Thymus (tissue), 11 donors: ENCODE measurements at regions not wholly inside any gene's neighbourhood (a gene's known extent, or its start where the extent isn't known, plus 50 kb on each side); places are given as distances from the start of the nearest gene placed in this dataset.
A peak's percentile ranks its signal among the peaks of the same experiment; 100 is the strongest.

Experiments
- DNase-seq, 9 donors: peaks; one replicate each; pipeline ENCODE4 v3.0.0-alpha.2; 2013; ENCODE audit warnings: low spot score in 9 of 9, low read depth in 6 of 9, missing footprints in 1 of 9
- H3K27ac ChIP-seq, 2 donors: one replicate each; pipeline ENCODE4 v1.5.1; 2013; ENCODE audit warnings: control low read depth in 1 of 2, low read depth in 1 of 2, low read length in 1 of 2, mild to moderate bottlenecking in 1 of 2, moderate library complexity in 1 of 2
- H3K27me3 ChIP-seq, 2 donors: one replicate each; pipeline ENCODE4 v1.5.1; 2013; ENCODE audit warnings: low read length in 1 of 2; ENCODE audit not compliant: control insufficient read depth in 2 of 2, insufficient read depth in 1 of 2
- H3K36me3 ChIP-seq, 2 donors: one replicate each; pipeline ENCODE4 v1.5.1; 2013; ENCODE audit warnings: low read length in 1 of 2, mild to moderate bottlenecking in 1 of 2, moderate library complexity in 1 of 2; ENCODE audit not compliant: control insufficient read depth in 2 of 2, insufficient read depth in 2 of 2
- H3K4me1 ChIP-seq, 2 donors: one replicate each; pipeline ENCODE4 v1.5.1; 2013; ENCODE audit warnings: low read length in 2 of 2; ENCODE audit not compliant: control insufficient read depth in 2 of 2, insufficient read depth in 2 of 2
- H3K4me3 ChIP-seq, 2 donors: one replicate each; pipeline ENCODE4 v1.5.1; 2013; ENCODE audit warnings: low read length in 2 of 2, control low read depth in 1 of 2, mild to moderate bottlenecking in 1 of 2
- H3K9me3 ChIP-seq, 2 donors: one replicate each; pipeline ENCODE4 v1.5.1; 2013; ENCODE audit warnings: low read length in 1 of 2, mild to moderate bottlenecking in 1 of 2; ENCODE audit not compliant: control insufficient read depth in 2 of 2, insufficient read depth in 1 of 2
- WGBS: extraction: QIAGEN DNeasy Blood & Tissue Kit; methylation state at CpG from one replicate; pipeline ENCODE4 v1.1.7; 2013; 5-methylcytosine and 5-hydroxymethylcytosine counted together
- donor health status: healthy.

DNA sequence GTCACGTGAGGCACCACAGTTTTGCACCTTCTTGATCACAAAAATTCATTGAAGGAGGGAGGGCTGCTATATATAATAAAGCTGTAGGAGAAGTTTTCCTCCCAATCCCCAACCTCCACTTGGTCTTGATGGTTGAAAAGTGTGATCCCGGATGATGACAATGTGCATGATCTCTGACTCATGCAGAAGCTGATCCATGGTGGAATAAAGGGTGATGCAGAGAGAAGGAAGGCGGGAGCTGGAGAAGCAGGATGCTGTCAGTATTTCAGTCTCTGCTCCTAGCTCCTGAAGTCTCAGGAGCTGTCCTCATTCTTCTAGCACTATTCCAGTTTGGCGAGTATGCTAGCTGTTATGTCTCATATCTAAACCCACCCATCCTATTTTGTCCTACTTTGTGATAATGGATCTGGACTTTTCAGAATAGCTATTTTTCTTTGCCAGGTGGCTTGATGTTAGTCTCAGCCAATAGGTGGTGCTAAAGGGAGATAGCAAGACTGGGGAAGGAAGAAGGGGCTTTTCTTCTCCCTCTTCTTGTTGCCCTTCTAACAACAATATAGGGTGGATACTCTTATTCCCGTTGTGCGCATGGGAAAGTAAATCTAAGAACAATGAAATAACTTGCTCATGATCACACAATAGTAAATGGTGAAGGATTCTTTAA is 65.6 kb upstream of the HTR2A start:
- Histone ChIP-seq H3K36me3 (no peaks in the 10 kb centered on the region), H3K4me3 (no peak overlapping the region), H3K27me3 (no peaks in the 10 kb centered on the region), H3K9me3 (no peaks in the 10 kb centered on the region), H3K27ac (no peak overlapping the region), H3K4me1 (no peaks in the 10 kb centered on the region)
- DNase-seq, result peak in 1 of 9 donors; percentile 2
- WGBS, result 86% methylated on average over 6 of the region's 6 CpGs

DNA sequence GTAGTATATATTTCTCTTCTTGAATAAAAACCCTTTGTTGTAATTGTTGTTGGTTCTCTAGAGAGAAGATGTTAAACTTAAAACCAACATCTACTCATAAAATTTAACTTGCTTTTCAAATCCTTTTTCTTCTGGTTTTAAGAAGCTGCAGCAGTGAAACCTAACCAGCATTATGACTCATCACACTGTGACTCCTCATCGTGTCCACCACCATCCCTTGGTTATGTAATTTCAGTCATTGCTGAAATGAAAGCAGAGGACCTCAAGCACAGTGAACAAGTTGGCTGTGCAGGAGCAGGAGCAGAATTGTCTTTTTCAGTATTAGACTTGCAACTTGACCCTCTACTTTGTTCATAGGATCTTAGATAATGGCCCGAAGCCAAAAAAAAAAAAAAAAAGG is 64.9 kb upstream of the HTR2A start:
- 58% methylated on average over 2 of the region's 2 CpGs for WGBS
- H3K4me3 ChIP-seq, result no peak overlapping the region

DNA sequence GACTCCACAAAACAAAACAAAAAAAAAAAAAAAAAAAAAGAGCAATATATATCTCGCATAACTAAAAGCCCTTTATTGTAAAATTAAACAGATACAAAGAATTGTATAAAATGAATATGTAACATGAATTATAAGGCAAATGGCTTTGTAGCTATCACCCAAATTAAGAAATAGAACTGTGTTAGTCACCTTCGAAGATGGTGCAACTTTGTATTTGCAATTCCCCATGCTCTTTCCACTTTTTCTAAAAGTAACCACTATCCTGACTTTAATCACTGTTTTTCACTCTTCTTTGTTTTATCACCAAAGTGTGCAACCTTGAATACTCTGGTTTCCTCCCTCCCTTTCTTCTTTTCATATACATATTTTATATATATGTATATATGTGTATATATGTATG is 57.1 kb upstream of the HTR2A start:
- Histone ChIP-seq H3K36me3 (no peaks in the 10 kb centered on the region), H3K4me3 (no peak overlapping the region), H3K4me1 (no peaks in the 10 kb centered on the region), H3K27ac (no peak overlapping the region), H3K27me3 (no peaks in the 10 kb centered on the region), H3K9me3 (no peaks in the 10 kb centered on the region)
- WGBS, result 98% methylated on average over 2 of the region's 2 CpGs
- no peak for DNase-seq

More for the DNA sequence above, 64.9 kb upstream of the HTR2A start:
- DNase-seq, result peak in 1 of 9 donors; percentile 9
- Histone ChIP-seq H3K4me1 (no peaks in the 10 kb centered on the region), H3K9me3 (no peaks in the 10 kb centered on the region), H3K27ac (no peak overlapping the region), H3K36me3 (no peaks in the 10 kb centered on the region), H3K27me3 (no peaks in the 10 kb centered on the region)

DNA sequence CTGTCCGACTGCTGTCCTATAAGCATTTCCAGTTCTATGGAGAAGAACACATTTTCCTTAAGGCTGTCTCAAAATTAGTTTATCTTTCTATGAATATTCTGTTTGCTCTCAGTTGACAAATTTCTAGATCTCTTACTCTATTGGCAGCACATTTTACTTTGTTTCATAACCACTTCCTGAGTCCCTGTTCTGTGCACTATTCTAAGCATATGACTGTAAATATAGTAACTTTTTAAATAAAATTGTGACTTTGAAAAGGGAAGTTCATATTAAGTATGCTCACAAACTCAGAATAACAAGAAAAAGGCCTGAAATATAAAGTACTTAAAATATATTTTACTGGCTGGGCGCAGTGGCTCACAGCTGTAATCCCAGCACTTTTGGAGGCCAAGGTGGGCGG is 56.5 kb upstream of the HTR2A start:
- H3K9me3 ChIP-seq, result no peaks in the 10 kb centered on the region
- DNase-seq, result no peak
- no peaks in the 10 kb centered on the region for H3K27me3 ChIP-seq
- H3K27ac ChIP-seq, result no peak overlapping the region
- H3K4me3 ChIP-seq, result no peak overlapping the region
- no peaks in the 10 kb centered on the region for H3K4me1 ChIP-seq
- no peaks in the 10 kb centered on the region for H3K36me3 ChIP-seq
- 54% methylated on average over 3 of the region's 3 CpGs for WGBS

DNA sequence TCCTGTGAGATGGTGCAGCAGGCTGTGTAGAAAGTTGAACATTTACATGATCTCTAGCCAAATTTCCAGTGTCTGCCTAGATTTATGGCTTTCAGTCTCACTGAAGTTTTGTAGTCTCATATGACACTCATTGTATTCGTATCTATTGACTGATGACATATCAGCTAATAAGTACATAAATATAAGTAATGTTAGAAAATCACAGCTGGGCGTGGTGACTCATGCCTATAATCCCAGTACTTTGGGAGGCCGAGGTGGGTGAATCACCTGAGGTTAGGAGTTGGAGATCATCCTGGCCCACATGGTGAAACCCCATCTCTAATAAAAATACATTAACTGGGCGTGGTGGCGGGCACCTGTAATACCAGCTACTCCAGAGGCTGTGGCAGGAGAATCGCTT is 54.7 kb upstream of the HTR2A start:
- Histone ChIP-seq H3K4me1 (no peaks in the 10 kb centered on the region), H3K9me3 (no peaks in the 10 kb centered on the region), H3K27ac (no peak overlapping the region), H3K36me3 (no peaks in the 10 kb centered on the region), H3K27me3 (no peaks in the 10 kb centered on the region), H3K4me3 (no peak overlapping the region)
- no peak for DNase-seq
- 78% methylated on average over 6 of the region's 6 CpGs for WGBS

DNA sequence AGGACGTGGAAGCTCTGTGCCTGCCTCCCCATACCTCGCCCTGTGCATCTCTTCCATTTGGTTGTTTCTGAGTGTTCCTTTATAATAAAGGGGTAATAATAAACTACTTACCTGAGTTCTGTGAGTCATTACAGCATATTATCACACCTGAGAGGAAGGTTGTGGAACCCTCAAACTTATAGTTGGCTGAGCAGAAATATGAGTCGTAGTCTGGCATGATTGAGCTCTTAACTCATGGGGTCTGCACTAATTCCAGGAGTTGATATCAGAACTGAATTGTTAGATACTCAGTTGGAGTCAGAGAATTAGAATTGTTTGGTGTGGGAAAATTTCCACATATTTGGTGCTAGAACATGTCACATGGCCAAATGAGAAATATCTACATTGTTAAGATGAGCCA is 52.4 kb upstream of the HTR2A start:
- DNase-seq, result no peak
- peaks cover 0 to 6% of the 10 kb centered on the region in 2 donors for H3K9me3 ChIP-seq
- H3K4me1 ChIP-seq, result no peaks in the 10 kb centered on the region
- H3K36me3 ChIP-seq, result no peaks in the 10 kb centered on the region
- no peak overlapping the region for H3K4me3 ChIP-seq
- WGBS, result 99% methylated on average over 3 of the region's 3 CpGs
- no peaks in the 10 kb centered on the region for H3K27me3 ChIP-seq
- no peak overlapping the region for H3K27ac ChIP-seq

DNA sequence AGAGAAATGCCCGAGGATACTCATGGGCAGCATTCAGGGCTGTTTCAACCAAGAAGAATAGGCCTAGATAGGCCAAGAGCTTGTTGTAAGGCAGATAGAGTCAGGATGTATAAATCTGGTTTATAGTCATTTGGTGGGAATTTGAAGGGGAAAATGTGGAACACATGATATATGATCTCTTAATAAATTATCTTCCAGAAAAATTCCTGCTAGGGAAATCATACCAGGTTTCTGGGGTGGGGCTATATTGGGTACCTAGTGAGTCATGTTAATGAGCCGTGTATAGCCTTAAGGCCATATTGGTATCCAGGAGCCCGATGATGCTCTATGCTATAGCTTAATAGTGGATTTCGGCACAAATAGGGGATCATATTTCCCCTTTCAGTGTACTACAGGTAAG is 51.5 kb upstream of the HTR2A start:
- Histone ChIP-seq H3K9me3 (peaks cover 0 to 6% of the 10 kb centered on the region in 2 donors), H3K4me3 (no peak overlapping the region), H3K27me3 (no peaks in the 10 kb centered on the region), H3K36me3 (no peaks in the 10 kb centered on the region), H3K4me1 (no peaks in the 10 kb centered on the region), H3K27ac (no peak overlapping the region)
- 97% methylated on average over 4 of the region's 4 CpGs for WGBS
- no peak for DNase-seq

DNA sequence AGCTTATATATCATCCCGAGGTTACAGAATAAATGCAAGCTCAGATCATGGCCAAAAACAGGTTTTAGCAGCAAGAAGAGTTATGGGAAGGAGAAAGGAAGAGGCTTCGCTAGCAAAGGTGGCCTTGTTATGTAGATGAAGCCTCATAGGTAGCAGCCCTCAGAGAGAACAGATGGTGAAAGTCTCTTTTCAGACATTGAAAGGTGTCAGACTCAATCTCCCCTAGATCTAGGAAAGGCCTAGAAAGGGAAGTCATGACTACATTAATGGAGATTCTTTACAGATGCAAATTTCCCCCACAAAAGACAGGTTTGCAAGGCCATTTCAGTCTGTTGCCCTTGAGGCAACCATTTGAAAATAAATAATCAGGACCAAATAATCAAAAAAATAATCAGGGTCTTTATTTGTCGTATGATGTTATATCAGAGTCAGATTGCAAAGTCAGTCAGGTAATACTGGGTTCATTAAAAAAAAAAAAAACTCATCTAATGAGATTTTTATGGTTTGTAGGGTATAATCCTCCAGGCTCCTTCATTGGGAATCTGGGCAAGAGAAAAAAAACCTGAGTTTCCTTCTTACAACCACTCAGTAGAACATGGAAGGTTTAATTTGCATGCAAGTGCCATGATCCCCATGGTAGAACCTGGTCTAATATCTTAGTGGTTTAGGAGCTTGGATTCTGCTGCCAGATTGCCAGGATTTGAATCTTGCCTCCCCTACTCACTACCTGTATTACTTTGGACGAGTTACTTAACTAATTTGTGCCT is 50.8 kb upstream of the HTR2A start:
- Histone ChIP-seq H3K27me3 (no peaks in the 10 kb centered on the region), H3K4me3 (no peak overlapping the region), H3K4me1 (no peaks in the 10 kb centered on the region), H3K9me3 (peaks cover 0 to 6% of the 10 kb centered on the region in 2 donors), H3K36me3 (no peaks in the 10 kb centered on the region), H3K27ac (no peak overlapping the region)
- 92% methylated on average over 4 of the region's 4 CpGs for WGBS
- DNase-seq, result no peak
